HEK293 (cell line): ENCODE measurements at regions not wholly inside any gene's neighbourhood (a gene's known extent, or its start where the extent isn't known, plus 50 kb on each side); places are given as distances from the start of the nearest gene placed in this dataset.

Experiments used
- CTCF ChIP-seq: fragments of 450-650 bp; formaldehyde crosslinking; IDR thresholded peaks from 2 replicates; pipeline ENCODE4 v1.5.1; 2016; ENCODE audit warnings: missing biosample characterization, missing genetic modification characterization
- KLF16 ChIP-seq: fragments of 450-650 bp; formaldehyde crosslinking; IDR thresholded peaks from 2 replicates; pipeline ENCODE4 v1.5.1; 2017; ENCODE audit warnings: missing biosample characterization, missing genetic modification characterization
- TCF7L2 ChIP-seq: IDR thresholded peaks from 2 replicates; pipeline ENCODE4 v1.6.1; 2011; ENCODE audit warnings: low read depth, mild to moderate bottlenecking, inconsistent platforms, low read length, moderate library complexity, borderline replicate concordance
- ZBTB7A ChIP-seq: fragments of 450-650 bp; formaldehyde crosslinking; IDR thresholded peaks from 2 replicates; pipeline ENCODE4 v1.5.1; 2016; ENCODE audit warnings: low read depth, missing biosample characterization, missing genetic modification characterization
- ZNF513 ChIP-seq: fragments of 450-650 bp; IDR thresholded peaks from 2 replicates; pipeline ENCODE4 v1.5.1; 2018; ENCODE audit warnings: missing biosample characterization, missing genetic modification characterization
- ZNF623 ChIP-seq: fragments of 450-650 bp; formaldehyde crosslinking; IDR thresholded peaks from 2 replicates; pipeline ENCODE4 v1.5.1; 2016; ENCODE audit warnings: missing biosample characterization, missing genetic modification characterization
- ZNF658 ChIP-seq: fragments of 450-650 bp; formaldehyde crosslinking; IDR thresholded peaks from 2 replicates; pipeline ENCODE4; 2016; ENCODE audit warnings: missing biosample characterization, missing genetic modification characterization
- ZNF792 ChIP-seq: fragments of 450-650 bp; formaldehyde crosslinking; IDR thresholded peaks from 2 replicates; pipeline ENCODE4 v1.5.1; 2016; ENCODE audit warnings: missing biosample characterization, missing genetic modification characterization
- TF ChIP-seq, protein P1 (sequence below): sonication (generic); formaldehyde crosslinking; IDR thresholded peaks from 2 replicates; pipeline ENCODE4 v1.8.1; 2022; ENCODE audit warnings: mild to moderate bottlenecking, moderate library complexity, missing genetic modification reagents

DNA sequence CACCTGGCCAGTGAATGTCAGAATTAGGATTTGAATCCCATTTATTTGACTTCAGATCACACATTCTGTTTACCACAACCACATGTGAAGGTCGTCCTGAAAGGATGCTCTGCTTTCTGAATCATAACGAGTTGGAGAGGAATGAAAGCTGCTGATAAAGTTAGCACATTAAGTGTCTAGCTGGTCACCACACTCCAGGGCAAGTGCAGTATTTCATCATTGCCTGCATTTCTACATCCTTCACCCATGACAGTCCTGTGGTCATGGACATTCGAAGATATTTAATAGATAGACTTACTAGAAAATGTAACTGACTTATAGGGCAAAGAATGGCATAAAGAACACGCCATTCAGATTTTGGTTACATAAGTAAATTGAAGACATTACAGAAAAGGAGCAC lies 52.7 kb upstream of the ST6GALNAC3 start:
- no peak for TF ChIP-seq ZNF513 (tag by site-specific recombination)
- TF ChIP-seq CTCF (tag by site-specific recombination) = no peak
- no peak for TF ChIP-seq ZNF658 (tag by site-specific recombination)
- TF ChIP-seq TCF7L2 = no peak
- TF ChIP-seq ZNF623 = no peak
- no peak for TF ChIP-seq ZNF792 (tag by site-specific recombination)
- no peak for TF ChIP-seq ZBTB7A (tag by site-specific recombination)
- TF ChIP-seq KLF16 (tag by site-specific recombination) = no peak
- TF ChIP-seq, protein P1, sequence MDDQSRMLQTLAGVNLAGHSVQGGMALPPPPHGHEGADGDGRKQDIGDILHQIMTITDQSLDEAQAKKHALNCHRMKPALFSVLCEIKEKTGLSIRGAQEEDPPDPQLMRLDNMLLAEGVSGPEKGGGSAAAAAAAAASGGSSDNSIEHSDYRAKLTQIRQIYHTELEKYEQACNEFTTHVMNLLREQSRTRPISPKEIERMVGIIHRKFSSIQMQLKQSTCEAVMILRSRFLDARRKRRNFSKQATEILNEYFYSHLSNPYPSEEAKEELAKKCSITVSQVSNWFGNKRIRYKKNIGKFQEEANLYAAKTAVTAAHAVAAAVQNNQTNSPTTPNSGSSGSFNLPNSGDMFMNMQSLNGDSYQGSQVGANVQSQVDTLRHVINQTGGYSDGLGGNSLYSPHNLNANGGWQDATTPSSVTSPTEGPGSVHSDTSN (CRISPR knock-in tag) = no peak
